ENCODE measurements at regions not wholly inside any gene's neighbourhood (a gene's known extent, or its start where the extent isn't known, plus 50 kb on each side); places are given as distances from the start of the nearest gene placed in this dataset.

DNA sequence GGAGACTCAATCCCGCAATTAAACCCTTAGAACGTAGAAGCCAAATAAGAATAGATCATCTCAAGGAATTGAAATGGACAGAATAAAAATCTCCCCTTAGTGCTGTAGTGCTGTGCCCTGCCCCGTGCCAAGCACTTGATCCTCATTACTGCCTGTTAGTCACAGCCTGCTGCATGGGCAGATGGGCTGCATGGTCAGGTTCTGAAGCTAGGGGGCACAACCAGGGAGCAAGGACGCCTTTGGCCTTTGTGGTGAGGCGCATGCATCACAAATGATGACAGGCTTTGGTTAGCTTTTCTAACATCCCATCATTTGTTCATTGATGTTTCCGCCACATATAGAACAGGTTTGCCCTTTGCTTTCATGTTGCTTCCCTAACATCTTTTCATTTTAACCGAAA is 336.3 kb upstream of the ADAMTS9 start:
- 90 to 97% methylated on average over 7 of the region's 7 CpGs for WGBS, 2 donors (ENCODE audit: low coverage in 1 of 2)
- TF ChIP-seq EP300 (IDR thresholded peaks at IDR 0.05) = no peak
- no peak for TF ChIP-seq POLR2AphosphoS5 (IDR thresholded peaks at IDR 0.05)
- TF ChIP-seq, protein P1, sequence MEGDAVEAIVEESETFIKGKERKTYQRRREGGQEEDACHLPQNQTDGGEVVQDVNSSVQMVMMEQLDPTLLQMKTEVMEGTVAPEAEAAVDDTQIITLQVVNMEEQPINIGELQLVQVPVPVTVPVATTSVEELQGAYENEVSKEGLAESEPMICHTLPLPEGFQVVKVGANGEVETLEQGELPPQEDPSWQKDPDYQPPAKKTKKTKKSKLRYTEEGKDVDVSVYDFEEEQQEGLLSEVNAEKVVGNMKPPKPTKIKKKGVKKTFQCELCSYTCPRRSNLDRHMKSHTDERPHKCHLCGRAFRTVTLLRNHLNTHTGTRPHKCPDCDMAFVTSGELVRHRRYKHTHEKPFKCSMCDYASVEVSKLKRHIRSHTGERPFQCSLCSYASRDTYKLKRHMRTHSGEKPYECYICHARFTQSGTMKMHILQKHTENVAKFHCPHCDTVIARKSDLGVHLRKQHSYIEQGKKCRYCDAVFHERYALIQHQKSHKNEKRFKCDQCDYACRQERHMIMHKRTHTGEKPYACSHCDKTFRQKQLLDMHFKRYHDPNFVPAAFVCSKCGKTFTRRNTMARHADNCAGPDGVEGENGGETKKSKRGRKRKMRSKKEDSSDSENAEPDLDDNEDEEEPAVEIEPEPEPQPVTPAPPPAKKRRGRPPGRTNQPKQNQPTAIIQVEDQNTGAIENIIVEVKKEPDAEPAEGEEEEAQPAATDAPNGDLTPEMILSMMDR (IDR thresholded peaks at IDR 0.05) = no peak
- Histone ChIP-seq H3K36me3 (peaks cover 0 to 6% of the 10 kb centered on the region in 2 donors), H3K27me3 (no peaks in the 10 kb centered on the region), H3K27ac (no peak overlapping the region), H3K4me1 (peaks cover 0 to 13% (median 0%) of the 10 kb centered on the region in 3 donors), H3K4me3 (no peak overlapping the region), H3K9me3 (no peaks in the 10 kb centered on the region)
- ATAC-seq = no peak

GRCh38 chr3:65020281-65021160 is 332.7 kb upstream of the ADAMTS9 start:
- TF ChIP-seq POLR2AphosphoS5 (IDR thresholded peaks at IDR 0.05) (no peak), POLR2A (IDR thresholded peaks at IDR 0.05) (no peak)
- TF ChIP-seq, protein P1 (IDR thresholded peaks at IDR 0.05) = no peak
- no peaks in the 10 kb centered on the region for H3K27me3 ChIP-seq
- no peaks in the 10 kb centered on the region for H3K9me3 ChIP-seq
- peaks cover 0 to 6% of the 10 kb centered on the region in 2 donors for H3K36me3 ChIP-seq
- H3K4me3 ChIP-seq = no peak overlapping the region
- H3K27ac ChIP-seq = no peak overlapping the region
- ATAC-seq = no peak
- peaks cover 0 to 13% (median 0%) of the 10 kb centered on the region in 3 donors for H3K4me1 ChIP-seq
- 48 to 67% methylated on average over 4 to 5 of the region's 5 CpGs for WGBS, 2 donors (ENCODE audit: low coverage in 1 of 2)

DNA sequence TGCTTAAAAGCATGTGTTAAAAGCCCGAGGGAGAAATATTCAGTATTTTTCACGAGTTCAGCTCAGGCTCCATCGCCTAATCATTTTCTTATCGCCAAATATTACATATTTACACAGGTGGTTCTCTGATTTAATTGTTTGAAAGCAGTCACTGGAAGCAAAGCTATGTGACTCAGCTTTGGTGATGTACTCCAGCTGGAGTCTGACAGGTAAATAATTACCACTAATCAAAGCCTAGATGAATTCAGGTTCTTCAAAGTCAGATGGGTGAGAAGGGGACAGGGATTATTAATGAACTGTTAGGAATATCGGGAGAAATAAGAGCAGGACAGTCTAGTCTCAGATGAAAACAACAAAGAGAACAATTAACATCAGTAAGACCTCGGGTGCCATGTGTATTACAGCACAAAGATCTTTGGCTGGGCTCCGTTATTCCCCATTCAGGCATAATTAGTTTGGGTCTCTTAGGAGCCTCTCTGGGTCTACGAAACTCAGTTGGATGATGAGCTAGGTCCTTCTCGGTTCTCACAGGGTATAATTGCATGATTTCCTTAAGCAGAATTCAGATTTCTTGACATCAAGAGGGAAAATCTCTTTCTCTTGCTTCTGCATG is 331.7 kb upstream of the ADAMTS9 start:
- Histone ChIP-seq H3K36me3 (peaks cover 0 to 6% of the 10 kb centered on the region in 2 donors), H3K4me1 (peaks cover 0 to 13% (median 0%) of the 10 kb centered on the region in 3 donors), H3K27me3 (no peaks in the 10 kb centered on the region), H3K27ac (no peak overlapping the region), H3K4me3 (no peak overlapping the region), H3K9me3 (no peaks in the 10 kb centered on the region)
- TF ChIP-seq, protein P1 (IDR thresholded peaks at IDR 0.05) = no peak
- no peak for TF ChIP-seq POLR2AphosphoS5 (IDR thresholded peaks at IDR 0.05)
- no peak for TF ChIP-seq POLR2A (IDR thresholded peaks at IDR 0.05)
- no peak for TF ChIP-seq EP300 (IDR thresholded peaks at IDR 0.05)
- 50 to 51% methylated on average over 8 to 9 of the region's 9 CpGs for WGBS, 2 donors (ENCODE audit: low coverage in 1 of 2)
- ATAC-seq = no peak

- no peak overlapping the region for H3K27ac ChIP-seq
- peaks cover 0 to 6% of the 10 kb centered on the region in 2 donors for H3K36me3 ChIP-seq
- TF ChIP-seq POLR2A (IDR thresholded peaks at IDR 0.05) (no peak), POLR2AphosphoS5 (IDR thresholded peaks at IDR 0.05) (no peak)
- TF ChIP-seq, protein P1 (IDR thresholded peaks at IDR 0.05) = no peak
- no peak for ATAC-seq
- no peak overlapping the region for H3K4me3 ChIP-seq
- peaks cover 0 to 13% (median 0%) of the 10 kb centered on the region in 3 donors for H3K4me1 ChIP-seq
- H3K27me3 ChIP-seq = no peaks in the 10 kb centered on the region
- H3K9me3 ChIP-seq = no peaks in the 10 kb centered on the region
These were observed 331.0 kb upstream of the ADAMTS9 start for GRCh38 chr3:65018801-65019200.

DNA sequence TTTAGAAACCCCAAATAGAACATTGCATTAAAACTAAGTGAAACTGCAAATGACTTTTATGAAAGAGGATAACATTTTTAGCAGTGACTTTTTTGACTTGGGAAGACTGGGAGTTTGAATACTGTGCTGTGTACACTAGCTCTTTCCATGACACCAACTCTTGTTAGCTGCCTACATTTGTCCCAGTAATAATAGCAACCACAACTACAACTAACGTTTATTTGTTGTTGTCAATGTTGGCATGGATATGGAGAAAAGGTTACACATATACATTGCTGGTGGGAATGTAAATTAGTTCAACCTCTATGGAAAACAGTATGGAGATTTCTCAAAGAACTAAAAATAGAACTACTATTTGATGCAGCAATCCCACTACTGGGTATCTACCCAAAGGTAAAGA is 329.6 kb upstream of the ADAMTS9 start:
- H3K27me3 ChIP-seq = no peaks in the 10 kb centered on the region
- no peaks in the 10 kb centered on the region for H3K9me3 ChIP-seq
- peaks cover 0 to 4% of the 10 kb centered on the region in 2 donors for H3K36me3 ChIP-seq
- H3K4me3 ChIP-seq = no peak overlapping the region
- H3K27ac ChIP-seq = no peak overlapping the region
- ATAC-seq = no peak
- H3K4me1 ChIP-seq = peaks cover 0 to 13% (median 0%) of the 10 kb centered on the region in 3 donors
- no peak for TF ChIP-seq POLR2A (IDR thresholded peaks at IDR 0.05)
- TF ChIP-seq, protein P1 (IDR thresholded peaks at IDR 0.05) = no peak
- WGBS, 2 donors (ENCODE audit: low coverage in 1 of 2) = 73 to 82% methylated on average over 1 of the region's 1 CpG

Data from gastroesophageal sphincter (tissue), 4 donors.